Astrocyte of the cerebellum (primary cell): ENCODE measurements at regions not wholly inside any gene's neighbourhood (a gene's known extent, or its start where the extent isn't known, plus 50 kb on each side); places are given as distances from the start of the nearest gene placed in this dataset.

Experiments used
- DNase-seq: peaks from one replicate; pipeline ENCODE4 v3.0.0-alpha.2; 2011; ENCODE audit warnings: low read depth
- H3K4me3 ChIP-seq: 2 replicates; pipeline ENCODE4 v1.5.1; 2011; ENCODE audit warnings: mild to moderate bottlenecking, low read depth, low read length, moderate library complexity
- in situ Hi-C: cut with HindIII; loops from 2 replicates; pipeline ENCODE4 v1.10.0; 2017; ENCODE audit warnings: low sequenced_read_pairs
- TF ChIP-seq, protein P1 (sequence below): IDR thresholded peaks from 2 replicates; pipeline ENCODE4 v1.5.1; 2012; ENCODE audit warnings: low read length, low read depth, moderate library complexity, mild to moderate bottlenecking; ENCODE audit errors: missing control alignments

GRCh38 chr1:175814885-175815284 lies 71.5 kb upstream of the TNR start:
- in situ Hi-C loops = no loop called here
- no peak for DNase-seq
- TF ChIP-seq, protein P1, sequence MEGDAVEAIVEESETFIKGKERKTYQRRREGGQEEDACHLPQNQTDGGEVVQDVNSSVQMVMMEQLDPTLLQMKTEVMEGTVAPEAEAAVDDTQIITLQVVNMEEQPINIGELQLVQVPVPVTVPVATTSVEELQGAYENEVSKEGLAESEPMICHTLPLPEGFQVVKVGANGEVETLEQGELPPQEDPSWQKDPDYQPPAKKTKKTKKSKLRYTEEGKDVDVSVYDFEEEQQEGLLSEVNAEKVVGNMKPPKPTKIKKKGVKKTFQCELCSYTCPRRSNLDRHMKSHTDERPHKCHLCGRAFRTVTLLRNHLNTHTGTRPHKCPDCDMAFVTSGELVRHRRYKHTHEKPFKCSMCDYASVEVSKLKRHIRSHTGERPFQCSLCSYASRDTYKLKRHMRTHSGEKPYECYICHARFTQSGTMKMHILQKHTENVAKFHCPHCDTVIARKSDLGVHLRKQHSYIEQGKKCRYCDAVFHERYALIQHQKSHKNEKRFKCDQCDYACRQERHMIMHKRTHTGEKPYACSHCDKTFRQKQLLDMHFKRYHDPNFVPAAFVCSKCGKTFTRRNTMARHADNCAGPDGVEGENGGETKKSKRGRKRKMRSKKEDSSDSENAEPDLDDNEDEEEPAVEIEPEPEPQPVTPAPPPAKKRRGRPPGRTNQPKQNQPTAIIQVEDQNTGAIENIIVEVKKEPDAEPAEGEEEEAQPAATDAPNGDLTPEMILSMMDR = no peak
- no peak overlapping the region for H3K4me3 ChIP-seq

DNA sequence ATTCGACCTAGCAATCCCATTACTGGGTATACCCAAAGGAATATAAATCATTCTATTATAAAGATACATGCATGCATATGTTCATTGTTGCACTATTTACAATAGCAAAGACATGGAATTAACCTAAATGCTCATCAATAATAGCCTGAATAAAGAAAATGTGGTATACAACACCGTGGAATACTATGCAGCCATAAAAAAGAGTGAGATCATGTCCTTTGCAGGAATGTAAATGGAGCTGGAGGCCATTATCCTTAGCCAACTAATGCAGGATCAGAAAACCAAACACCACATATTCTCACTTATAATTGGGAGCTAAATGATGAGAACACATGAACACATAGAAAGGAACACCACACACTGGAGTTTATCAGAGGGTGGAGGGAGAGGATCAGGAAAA lies 69.5 kb upstream of the TNR start:
- DNase-seq = no peak
- in situ Hi-C loops = no loop called here
- TF ChIP-seq, protein P1 = no peak
- no peak overlapping the region for H3K4me3 ChIP-seq

GRCh38 chr1:175810305-175810704 lies 66.9 kb upstream of the TNR start:
- no peak overlapping the region for H3K4me3 ChIP-seq
- DNase-seq = no peak
- TF ChIP-seq, protein P1 = no peak
- in situ Hi-C loops = no loop called here

- TF ChIP-seq, protein P1 = no peak
- in situ Hi-C loops = no loop called here
- no peak for DNase-seq
These were observed 65.6 kb upstream of the TNR start for GRCh38 chr1:175808999-175809398.

DNA sequence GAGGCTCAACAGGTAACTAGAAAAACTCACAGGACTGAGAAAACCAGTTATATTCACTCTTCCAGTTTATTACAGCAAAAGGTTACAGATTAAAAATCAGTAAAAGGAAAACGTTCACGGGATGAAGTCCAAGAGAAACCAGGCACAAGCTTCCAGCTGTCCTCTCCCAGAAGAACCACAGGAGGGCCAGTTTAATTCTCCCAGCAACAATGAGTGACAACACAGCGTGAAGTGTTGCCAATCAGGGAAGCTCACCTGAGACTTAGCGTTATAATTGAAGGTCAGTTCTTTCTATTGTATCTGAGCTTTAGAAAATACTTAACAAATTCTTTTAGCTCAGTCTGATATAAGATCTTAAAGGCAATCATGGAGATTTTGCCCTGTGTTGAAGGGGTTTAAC lies 65.2 kb upstream of the TNR start:
- in situ Hi-C loops = no loop called here
- TF ChIP-seq, protein P1 = no peak
- H3K4me3 ChIP-seq = no peak overlapping the region
- DNase-seq = no peak

More at GRCh38 chr1:175808999-175809398, 65.6 kb upstream of the TNR start:
- no peak overlapping the region for H3K4me3 ChIP-seq

DNA sequence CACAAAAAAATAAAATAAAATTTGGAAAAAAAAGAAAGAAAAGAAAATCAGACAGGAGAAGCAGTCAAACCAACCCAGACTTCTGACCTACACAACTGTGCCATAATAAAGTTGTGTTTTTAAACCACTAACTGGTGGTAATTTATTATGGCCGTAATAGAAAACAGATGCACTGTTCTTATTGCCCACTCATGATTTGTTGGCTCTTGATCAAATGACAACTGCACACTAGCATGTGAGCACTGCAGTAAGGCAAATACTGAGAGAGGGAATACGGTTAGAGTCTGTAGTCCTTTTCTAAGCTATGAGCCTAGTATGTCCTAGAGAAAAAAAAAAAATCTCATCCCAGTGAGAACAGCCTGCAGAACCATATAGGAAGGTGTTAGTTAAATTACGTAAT lies 61.2 kb upstream of the TNR start:
- DNase-seq = no peak
- TF ChIP-seq, protein P1 = no peak
- in situ Hi-C loops = no loop called here
- no peak overlapping the region for H3K4me3 ChIP-seq

DNA sequence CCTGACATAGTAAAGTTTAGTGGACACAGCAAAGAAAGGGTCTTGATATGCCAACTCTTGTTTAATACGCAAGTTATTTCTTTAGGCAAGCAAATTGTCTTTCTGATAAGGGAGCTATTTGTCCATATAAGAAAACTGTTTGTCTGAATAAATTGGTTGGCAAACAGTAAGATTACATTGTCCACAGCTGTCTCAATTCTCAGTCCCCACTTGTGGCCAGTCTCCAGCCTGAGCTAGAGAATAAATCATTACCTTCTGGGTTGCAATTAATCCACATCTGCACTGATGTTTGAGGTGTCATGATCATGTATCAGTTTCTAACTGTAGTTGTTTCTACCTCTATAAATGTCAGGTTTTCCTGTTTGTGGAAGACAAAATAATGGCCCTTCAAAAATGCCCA lies 60.0 kb upstream of the TNR start:
- TF ChIP-seq, protein P1 = no peak
- in situ Hi-C loops = no loop called here
- DNase-seq = no peak
- H3K4me3 ChIP-seq = no peak overlapping the region
